ENCODE measurements at regions not wholly inside any gene's neighbourhood (a gene's known extent, or its start where the extent isn't known, plus 50 kb on each side); places are given as distances from the start of the nearest gene placed in this dataset.

DNA sequence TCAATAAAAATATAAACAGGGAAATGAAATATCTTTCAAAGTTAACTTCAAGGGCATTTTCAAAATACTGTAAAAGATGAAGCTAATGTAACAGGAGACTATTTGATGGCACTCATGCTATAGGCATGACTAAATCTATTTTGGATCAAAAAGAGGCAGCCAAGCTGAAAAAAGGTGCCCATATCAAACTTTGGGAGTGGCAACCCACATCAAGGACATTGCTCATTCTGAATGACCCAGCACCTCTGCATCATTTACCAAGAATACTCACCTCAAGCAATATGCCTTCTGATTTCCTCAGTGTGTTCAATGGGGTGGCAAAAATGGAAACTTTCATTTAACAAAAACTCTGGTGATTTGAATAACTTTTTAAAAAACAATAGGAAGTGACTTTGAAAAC is 853.3 kb downstream of the TLE1 start:
- no peak for DNase-seq
- no peak for TF ChIP-seq POLR2A (IDR thresholded peaks at IDR 0.05)
- TF ChIP-seq, protein P1, sequence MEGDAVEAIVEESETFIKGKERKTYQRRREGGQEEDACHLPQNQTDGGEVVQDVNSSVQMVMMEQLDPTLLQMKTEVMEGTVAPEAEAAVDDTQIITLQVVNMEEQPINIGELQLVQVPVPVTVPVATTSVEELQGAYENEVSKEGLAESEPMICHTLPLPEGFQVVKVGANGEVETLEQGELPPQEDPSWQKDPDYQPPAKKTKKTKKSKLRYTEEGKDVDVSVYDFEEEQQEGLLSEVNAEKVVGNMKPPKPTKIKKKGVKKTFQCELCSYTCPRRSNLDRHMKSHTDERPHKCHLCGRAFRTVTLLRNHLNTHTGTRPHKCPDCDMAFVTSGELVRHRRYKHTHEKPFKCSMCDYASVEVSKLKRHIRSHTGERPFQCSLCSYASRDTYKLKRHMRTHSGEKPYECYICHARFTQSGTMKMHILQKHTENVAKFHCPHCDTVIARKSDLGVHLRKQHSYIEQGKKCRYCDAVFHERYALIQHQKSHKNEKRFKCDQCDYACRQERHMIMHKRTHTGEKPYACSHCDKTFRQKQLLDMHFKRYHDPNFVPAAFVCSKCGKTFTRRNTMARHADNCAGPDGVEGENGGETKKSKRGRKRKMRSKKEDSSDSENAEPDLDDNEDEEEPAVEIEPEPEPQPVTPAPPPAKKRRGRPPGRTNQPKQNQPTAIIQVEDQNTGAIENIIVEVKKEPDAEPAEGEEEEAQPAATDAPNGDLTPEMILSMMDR (IDR thresholded peaks at IDR 0.05) = no peak

DNA sequence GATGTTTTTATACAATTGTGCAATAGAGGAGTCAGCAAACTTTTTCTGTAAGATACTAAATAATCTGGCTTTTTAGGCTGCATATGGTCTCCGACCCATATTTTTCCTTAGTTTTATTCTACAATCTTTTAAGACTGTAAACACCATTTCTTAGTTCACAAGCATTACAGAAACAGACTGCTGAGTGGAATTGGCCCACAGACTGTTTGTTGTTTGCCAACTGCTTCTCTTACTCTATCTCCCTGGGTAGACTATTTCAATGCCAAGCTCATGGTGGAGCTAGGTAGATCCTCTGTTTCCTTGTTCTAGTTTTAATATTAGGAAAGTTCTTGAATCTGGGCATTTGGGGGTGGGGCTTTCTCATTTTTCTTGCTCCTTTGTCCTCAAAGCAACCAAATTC is 857.6 kb downstream of the TLE1 start:
- H3K4me3 ChIP-seq = no peak overlapping the region
- H3K27me3 ChIP-seq = no peaks in the 10 kb centered on the region
- H3K4me1 ChIP-seq (replicated peaks in 1 of 2) = no peaks in the 10 kb centered on the region
- no peaks in the 10 kb centered on the region for H3K9me3 ChIP-seq (replicated peaks in 1 of 3)
- intact Hi-C loops (cut with DNase I) = no loop called here
- no peaks in the 10 kb centered on the region for H3K36me3 ChIP-seq (replicated peaks in 1 of 2)
- no peak for DNase-seq
- 91 to 96% (median 94%) methylated on average over 1 of the region's 1 CpG for WGBS, 4 donors
- no peak overlapping the region for H3K27ac ChIP-seq
- TF ChIP-seq, protein P1 (IDR thresholded peaks at IDR 0.05) = no peak
- no peak for TF ChIP-seq POLR2A (IDR thresholded peaks at IDR 0.05)

More for the DNA sequence above, 853.3 kb downstream of the TLE1 start:
- Histone ChIP-seq H3K27me3 (no peaks in the 10 kb centered on the region), H3K4me3 (no peak overlapping the region), H3K4me1 (replicated peaks in 1 of 2) (no peaks in the 10 kb centered on the region), H3K9me3 (replicated peaks in 1 of 3) (no peaks in the 10 kb centered on the region), H3K27ac (no peak overlapping the region), H3K36me3 (replicated peaks in 1 of 2) (no peaks in the 10 kb centered on the region)
- intact Hi-C loops (cut with DNase I) = no loop called here

DNA sequence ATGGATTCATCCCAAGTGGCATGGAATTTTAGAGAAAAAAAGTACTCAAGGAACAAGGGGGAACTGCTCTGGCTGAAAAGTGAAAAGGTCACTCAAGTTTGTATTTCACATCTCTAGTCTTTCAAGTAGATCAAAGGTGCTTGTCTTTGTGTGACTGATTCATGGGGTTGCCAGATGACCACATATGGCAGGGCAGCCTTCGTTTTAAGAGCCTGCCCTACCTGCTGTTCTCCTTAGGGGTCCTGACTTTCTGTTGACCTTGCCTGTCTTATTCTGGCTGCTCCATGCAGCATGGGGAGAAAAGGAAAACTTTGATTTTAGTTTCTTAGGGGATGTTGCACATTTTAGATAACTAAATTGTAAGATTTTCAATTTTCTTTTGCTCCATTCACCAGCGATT is 877.7 kb downstream of the TLE1 start:
- H3K4me3 ChIP-seq = no peak overlapping the region
- intact Hi-C loops (cut with DNase I) = no loop called here
- no peaks in the 10 kb centered on the region for H3K4me1 ChIP-seq (replicated peaks in 1 of 2)
- H3K36me3 ChIP-seq (replicated peaks in 1 of 2) = no peaks in the 10 kb centered on the region
- TF ChIP-seq, protein P1 (IDR thresholded peaks at IDR 0.05) = no peak
- TF ChIP-seq POLR2A (IDR thresholded peaks at IDR 0.05) = no peak
- no peaks in the 10 kb centered on the region for H3K27me3 ChIP-seq
- no peak for DNase-seq
- H3K27ac ChIP-seq = no peak overlapping the region
- H3K9me3 ChIP-seq (replicated peaks in 1 of 3) = no peaks in the 10 kb centered on the region
- WGBS, 4 donors = 50 to 57% (median 54%) methylated on average over 2 of the region's 2 CpGs

DNA sequence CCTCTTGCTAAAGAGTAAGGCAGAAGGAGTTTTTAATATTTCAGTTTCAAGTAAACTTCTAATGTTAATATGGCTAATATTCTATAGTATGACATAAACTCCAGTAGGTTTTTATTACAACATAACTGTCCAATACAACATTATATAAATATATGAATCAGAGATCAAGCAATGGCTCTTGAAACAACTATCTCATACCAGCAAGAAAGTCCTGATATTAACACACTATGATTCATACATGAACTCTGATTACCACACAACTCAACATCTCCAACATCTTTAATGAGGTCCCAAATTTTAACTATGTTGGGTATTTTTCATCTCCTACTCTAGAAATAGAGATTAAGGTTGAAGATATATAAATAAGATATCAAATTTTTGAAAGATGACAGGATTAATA is 878.3 kb downstream of the TLE1 start:
- Histone ChIP-seq H3K27ac (no peak overlapping the region), H3K27me3 (no peaks in the 10 kb centered on the region), H3K4me3 (no peak overlapping the region), H3K4me1 (replicated peaks in 1 of 2) (no peaks in the 10 kb centered on the region), H3K9me3 (replicated peaks in 1 of 3) (no peaks in the 10 kb centered on the region), H3K36me3 (replicated peaks in 1 of 2) (no peaks in the 10 kb centered on the region)
- intact Hi-C loops (cut with DNase I) = no loop called here
- DNase-seq = no peak
- no peak for TF ChIP-seq POLR2A (IDR thresholded peaks at IDR 0.05)
- TF ChIP-seq, protein P1 (IDR thresholded peaks at IDR 0.05) = no peak

All from adrenal gland (tissue), 9 donors.